Cardiac fibroblast (primary cell): ENCODE measurements at regions not wholly inside any gene's neighbourhood (a gene's known extent, or its start where the extent isn't known, plus 50 kb on each side); places are given as distances from the start of the nearest gene placed in this dataset.

Experiments
- DNase-seq, 2 donors: peaks; one replicate each; pipeline versions ENCODE4 v3.0.0 to v3.0.0-alpha.2; 2010; ENCODE audit warnings: low read depth in 2 of 2
- H3K4me3 ChIP-seq, 2 donors: replicated peaks in 1 of 2; 1 replicate in 1 of 2; 2 replicates in 1 of 2; pipeline ENCODE4 v1.5.1; 2011; ENCODE audit warnings: low read depth in 2 of 2, low read length in 2 of 2, mild to moderate bottlenecking in 2 of 2, moderate library complexity in 1 of 2
- CTCF ChIP-seq: IDR thresholded peaks from one replicate; pipeline ENCODE4 v1.5.1; 2011; ENCODE audit warnings: low read depth, mild to moderate bottlenecking, low read length, inconsistent platforms

GRCh38 chr12:61546296-61546695, 713.9 kb upstream of the USP15 start:
- no peak overlapping the region for H3K4me3 ChIP-seq
- TF ChIP-seq CTCF: no peak
- DNase-seq: no peak

DNA sequence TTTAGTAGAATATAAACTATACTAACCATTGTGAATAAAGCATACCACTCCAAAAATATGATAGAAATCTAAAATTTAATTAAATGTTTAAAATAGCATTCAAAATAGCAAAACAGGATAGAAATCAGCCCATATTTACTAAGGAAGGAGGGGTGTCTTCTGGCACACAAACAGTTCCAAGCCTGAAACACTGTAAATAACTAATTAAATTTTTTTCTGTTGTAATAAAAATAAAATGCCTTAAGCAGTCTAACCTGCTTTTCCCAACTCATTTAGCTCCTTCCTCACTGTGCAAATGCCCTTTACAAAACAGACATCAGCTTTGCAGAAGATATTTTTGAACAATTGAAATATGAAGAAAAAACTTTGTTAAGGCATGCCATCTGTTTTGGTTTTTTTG, 707.1 kb upstream of the USP15 start:
- no peak for TF ChIP-seq CTCF
- H3K4me3 ChIP-seq: no peak overlapping the region
- no peak for DNase-seq

DNA sequence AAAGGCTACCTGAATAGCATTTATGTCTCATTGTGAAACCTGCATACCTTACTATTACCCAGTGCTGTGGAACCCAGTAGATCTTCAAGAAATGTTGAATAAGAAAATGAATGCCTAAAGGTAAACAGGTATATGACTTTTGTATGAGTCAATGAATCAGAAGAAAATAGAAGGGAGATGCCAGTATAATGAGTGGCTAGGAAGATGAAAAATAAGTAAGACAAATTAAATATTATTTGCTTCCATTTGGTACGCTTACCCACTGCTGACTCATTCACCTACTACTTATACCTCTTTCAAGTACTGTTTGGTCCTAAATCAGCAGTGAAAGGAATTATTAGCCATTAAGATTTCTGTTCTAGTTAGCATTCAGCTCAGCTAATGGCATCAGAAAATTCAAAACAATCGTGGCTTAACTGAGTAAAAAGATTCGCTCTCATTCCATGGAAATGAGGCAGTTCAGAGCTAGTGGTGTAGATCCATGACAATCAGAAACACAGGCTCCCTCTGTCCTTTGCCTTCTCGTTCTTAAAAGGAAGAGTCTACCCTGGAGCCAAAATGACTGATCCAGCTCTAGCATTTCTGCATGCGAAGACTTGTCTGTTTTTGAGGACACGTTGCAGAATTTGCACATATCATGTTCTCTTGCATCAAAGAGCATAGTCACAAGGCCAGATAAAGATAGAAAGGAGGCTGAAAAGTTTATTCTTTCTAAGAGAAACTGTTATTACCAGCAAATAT, 705.8 kb upstream of the USP15 start:
- H3K4me3 ChIP-seq: no peak overlapping the region
- TF ChIP-seq CTCF: no peak
- DNase-seq: no peak

DNA sequence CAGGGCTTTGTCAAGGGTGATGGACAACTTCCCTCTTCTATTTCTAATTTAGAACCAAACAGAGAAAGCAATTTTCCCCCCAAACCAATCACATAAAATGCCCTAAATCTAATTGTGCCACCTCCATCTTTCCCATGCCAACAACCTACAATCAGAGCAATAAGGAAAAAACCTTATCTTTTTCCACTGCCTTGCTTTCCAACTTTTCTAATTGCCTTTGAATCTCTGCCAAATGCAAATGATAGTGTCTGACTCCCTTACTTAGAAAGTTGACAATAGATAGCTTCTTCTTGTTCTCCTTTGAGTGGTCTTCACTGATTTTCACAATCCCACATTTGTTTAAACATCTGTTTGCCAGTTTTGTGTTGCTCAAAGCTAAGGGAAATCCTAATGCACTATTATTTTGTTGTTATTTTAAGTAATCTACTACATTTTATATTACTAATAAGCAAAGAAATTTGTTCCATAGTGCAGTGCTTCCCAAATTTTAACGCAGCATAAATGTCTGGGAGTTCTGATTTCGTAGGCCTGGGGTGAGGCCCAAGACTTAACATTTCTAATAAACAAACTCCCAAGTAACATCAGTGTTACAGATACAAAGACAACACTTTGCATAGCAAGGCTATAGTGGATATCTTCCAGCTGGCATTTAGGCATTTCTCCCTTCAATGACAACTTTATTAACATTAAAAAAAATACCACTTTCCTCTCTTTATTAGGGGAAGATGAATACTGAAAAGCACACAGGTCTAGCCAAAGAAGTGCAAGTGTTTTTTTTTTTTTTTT, 696.3 kb upstream of the USP15 start:
- DNase-seq: no peak
- TF ChIP-seq CTCF: no peak
- H3K4me3 ChIP-seq: no peak overlapping the region

- no peak for TF ChIP-seq CTCF
- no peak overlapping the region for H3K4me3 ChIP-seq
- no peak for DNase-seq
These were observed 695.7 kb upstream of the USP15 start for GRCh38 chr12:61564466-61564865.

DNA sequence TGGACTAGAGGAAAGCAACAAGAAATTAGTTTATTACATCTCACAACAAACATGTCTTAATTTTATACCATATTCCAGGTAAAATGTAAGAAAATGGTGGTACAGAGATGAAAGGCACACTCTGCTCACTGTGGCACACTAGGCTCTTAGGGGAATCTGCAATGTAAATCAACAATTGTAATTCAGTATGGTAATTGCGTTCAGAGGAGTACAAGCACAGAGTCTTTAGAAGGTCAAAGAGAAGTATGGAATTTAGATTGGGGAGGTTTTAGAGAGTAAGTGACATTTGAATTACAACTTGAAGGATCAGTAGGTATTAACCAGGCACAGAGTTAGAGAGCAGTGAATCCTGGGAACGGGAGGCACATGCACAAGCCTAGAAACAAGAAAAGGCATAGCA, 694.0 kb upstream of the USP15 start:
- no peak for DNase-seq
- no peak for TF ChIP-seq CTCF
- H3K4me3 ChIP-seq: no peak overlapping the region
